GM19240 (cell line): ENCODE measurements at regions not wholly inside any gene's neighbourhood (a gene's known extent, or its start where the extent isn't known, plus 50 kb on each side); places are given as distances from the start of the nearest gene placed in this dataset.

ENCODE experiments used
- DNase-seq: peaks from one replicate; pipeline ENCODE4 v3.0.0; 2011; ENCODE audit warnings: low spot score; ENCODE audit not compliant: insufficient read length

GRCh38 chr14:21995332-21995731 lies 321.7 kb upstream of the OR4E1 start:
- no peak for DNase-seq

GRCh38 chr14:21993837-21994236 lies 320.2 kb upstream of the OR4E1 start:
- DNase-seq, result no peak

- no peak for DNase-seq
Measured at GRCh38 chr14:21993070-21993469, 319.5 kb upstream of the OR4E1 start.

GRCh38 chr14:21991130-21991529 lies 317.5 kb upstream of the OR4E1 start:
- no peak for DNase-seq

- no peak for DNase-seq
Measured at GRCh38 chr14:21990116-21990515, 316.5 kb upstream of the OR4E1 start.

GRCh38 chr14:21989090-21989489 lies 315.5 kb upstream of the OR4E1 start:
- DNase-seq, result no peak

GRCh38 chr14:21988413-21988812 lies 314.8 kb upstream of the OR4E1 start:
- no peak for DNase-seq

- no peak for DNase-seq
Measured at GRCh38 chr14:21987937-21988336, 314.3 kb upstream of the OR4E1 start.

GRCh38 chr14:21985081-21985480 lies 311.5 kb upstream of the OR4E1 start:
- no peak for DNase-seq

GRCh38 chr14:21978999-21979314 lies 305.3 kb upstream of the OR4E1 start:
- no peak for DNase-seq

- DNase-seq, result peak; percentile 27
Measured at GRCh38 chr14:21978184-21978998, 304.8 kb upstream of the OR4E1 start.

- DNase-seq, result no peak
Measured at GRCh38 chr14:21974741-21975140, 301.1 kb upstream of the OR4E1 start.

- no peak for DNase-seq
Measured at GRCh38 chr14:21965042-21965441, 291.4 kb upstream of the OR4E1 start.

GRCh38 chr14:21964180-21964579 lies 290.6 kb upstream of the OR4E1 start:
- no peak for DNase-seq

GRCh38 chr14:21960636-21961035 lies 287.0 kb upstream of the OR4E1 start:
- DNase-seq, result no peak

GRCh38 chr14:21941885-21942284 lies 268.3 kb upstream of the OR4E1 start:
- DNase-seq, result no peak

GRCh38 chr14:21940887-21941856 lies 267.6 kb upstream of the OR4E1 start:
- no peak for DNase-seq

GRCh38 chr14:21939836-21940235 lies 266.2 kb upstream of the OR4E1 start:
- no peak for DNase-seq

- no peak for DNase-seq
Measured at GRCh38 chr14:21937996-21938395, 264.4 kb upstream of the OR4E1 start.

GRCh38 chr14:21933681-21934080 lies 260.1 kb upstream of the OR4E1 start:
- DNase-seq, result no peak

- no peak for DNase-seq
Measured at GRCh38 chr14:21924479-21924878, 250.9 kb upstream of the OR4E1 start.

GRCh38 chr14:21923820-21924219 lies 250.2 kb upstream of the OR4E1 start:
- no peak for DNase-seq
